Inflammatory macrophage treated with lipopolysaccharide for 1 hour (primary cell): ENCODE measurements at regions not wholly inside any gene's neighbourhood (a gene's known extent, or its start where the extent isn't known, plus 50 kb on each side); places are given as distances from the start of the nearest gene placed in this dataset.

Source experiments
- DNase-seq, 2 donors: peaks; one replicate each; pipeline ENCODE4 v3.0.0-alpha.2; 2020 to 2022

DNA sequence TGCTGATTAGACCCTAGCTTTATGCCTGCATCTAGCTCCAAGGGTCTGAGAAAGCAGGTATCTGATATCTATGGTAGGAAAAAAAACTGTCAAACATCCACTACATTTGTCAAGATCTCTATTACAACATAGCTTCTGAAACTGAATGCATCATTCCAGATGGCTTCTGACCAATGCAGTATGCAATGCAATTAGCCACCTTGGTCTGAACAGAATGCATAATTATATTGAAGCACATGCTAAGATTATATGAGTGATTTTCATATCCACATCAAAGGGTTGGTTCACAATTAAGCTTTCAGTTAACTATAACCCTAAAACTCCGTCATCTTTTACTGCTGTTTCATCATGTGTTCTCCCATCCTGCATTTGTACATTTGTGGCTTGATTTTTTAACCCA, 271.4 kb downstream of the POLR1F start:
- DNase-seq: no peak

GRCh38 chr7:19427944-19428343, 280.9 kb downstream of the POLR1F start:
- DNase-seq: no peak

DNA sequence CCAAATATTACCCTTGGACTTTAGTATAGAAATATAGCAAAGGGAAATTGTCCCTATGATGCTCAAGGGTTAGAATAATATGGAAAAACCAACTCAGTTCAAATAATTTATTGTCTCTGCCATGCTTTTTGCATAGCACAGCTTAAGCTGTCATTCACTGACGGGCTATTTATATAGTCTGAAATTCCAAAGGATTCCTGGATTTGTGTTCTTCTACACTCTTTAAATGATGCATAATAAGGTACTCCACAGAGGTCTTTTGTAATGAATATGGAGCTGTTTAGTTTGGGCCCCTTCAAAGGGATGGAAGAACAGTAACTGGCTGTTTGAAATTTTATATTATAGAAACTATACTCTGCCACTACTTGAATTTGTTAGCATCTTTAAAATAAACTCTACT, 276.6 kb upstream of the FERD3L start:
- no peak for DNase-seq

GRCh38 chr7:19417231-19417630, 272.0 kb upstream of the FERD3L start:
- DNase-seq: no peak

- DNase-seq: no peak
These were observed 269.9 kb upstream of the FERD3L start for GRCh38 chr7:19415123-19415522.

DNA sequence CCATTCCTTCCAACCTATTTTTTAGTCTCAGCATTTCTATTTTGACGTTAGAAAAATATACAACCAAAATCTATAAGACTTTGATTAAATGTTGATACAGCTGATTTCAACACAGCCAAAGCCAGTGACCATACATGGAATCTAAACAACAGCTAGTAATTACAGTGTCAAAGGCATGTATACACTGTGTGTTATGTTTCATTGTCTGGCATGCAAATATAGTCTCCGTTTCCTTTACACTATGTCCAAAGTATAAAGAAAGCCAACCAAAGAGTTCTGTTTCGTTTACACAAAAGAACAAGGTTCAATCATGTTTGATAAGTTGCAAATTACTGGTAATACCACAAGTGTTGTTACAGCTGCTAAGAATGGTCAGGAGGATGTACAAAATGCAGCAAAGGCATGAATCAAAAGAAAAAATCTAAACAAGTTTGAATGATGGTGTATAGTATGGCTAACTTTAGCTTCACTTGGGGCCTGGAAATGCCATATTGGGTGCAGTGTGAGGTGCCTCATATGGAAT, 268.3 kb upstream of the FERD3L start:
- DNase-seq: no peak

DNA sequence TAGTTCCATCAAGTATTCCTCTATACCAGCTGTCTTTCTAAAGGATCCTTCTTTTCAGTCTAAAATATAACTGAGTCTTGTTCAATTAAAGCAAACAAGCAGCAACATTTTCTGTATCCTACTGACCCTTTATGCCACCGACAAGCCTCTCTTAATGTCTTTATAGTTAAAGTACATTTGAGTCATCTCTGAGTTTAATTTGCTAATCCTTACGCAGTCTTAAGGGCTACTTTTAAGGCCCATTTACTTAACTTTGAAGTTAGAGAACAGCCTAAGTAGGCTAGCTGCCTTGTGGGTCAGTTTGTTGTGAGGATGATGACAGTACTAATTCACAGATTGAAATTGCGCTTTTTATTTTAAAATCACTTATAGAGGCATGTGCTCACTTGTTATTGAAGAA, 265.5 kb upstream of the FERD3L start:
- no peak for DNase-seq

DNA sequence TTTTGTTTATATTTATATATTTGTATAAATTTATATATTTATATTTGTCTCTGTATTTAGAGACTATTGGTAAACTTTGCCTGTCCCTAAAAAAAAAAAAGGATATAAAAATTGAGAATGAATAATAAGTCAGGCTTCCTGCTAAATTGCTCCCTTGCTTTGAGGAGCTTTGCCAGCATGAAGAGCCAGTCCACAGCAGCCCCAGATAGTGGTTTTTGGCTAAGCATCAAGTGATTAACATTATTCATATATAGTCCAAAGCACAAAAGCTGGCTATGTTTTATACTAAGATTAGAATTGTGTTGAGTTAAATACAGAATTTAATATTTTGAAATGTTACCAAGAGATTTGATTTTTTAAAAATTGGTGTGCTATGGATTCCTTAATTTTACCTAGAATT, 264.9 kb upstream of the FERD3L start:
- no peak for DNase-seq

DNA sequence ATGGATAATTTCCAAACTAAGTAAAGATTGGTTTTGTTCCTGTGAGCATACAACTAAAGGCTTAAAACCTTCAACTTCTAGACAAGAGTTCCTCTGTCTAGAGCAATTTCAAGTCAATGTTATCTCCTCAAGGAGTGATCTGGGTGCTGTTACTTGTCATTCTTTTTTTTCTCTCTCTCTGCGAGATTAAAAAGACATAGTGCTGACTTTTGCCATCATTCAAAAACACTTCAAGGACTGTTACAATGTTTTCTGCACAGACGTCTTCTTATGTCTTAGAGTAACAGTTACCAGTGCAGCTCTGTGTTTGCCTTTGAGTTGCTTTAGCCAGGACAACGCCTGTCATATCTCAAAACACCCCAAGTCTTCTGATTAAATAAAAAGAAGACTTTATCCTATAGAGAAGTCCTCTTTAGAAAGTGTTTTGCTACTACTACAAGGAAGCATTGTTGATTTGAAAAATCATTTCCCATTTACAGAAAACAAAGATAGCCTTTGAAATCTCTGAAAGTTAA, 263.5 kb upstream of the FERD3L start:
- DNase-seq: no peak

- DNase-seq: no peak
These were observed 262.0 kb upstream of the FERD3L start for GRCh38 chr7:19407270-19407669.

- peak; percentile 25 to 29 for DNase-seq
These were observed 260.3 kb upstream of the FERD3L start for GRCh38 chr7:19405541-19405940.

GRCh38 chr7:19404912-19405329, 259.7 kb upstream of the FERD3L start:
- peak; percentile 81 to 91 for DNase-seq

DNA sequence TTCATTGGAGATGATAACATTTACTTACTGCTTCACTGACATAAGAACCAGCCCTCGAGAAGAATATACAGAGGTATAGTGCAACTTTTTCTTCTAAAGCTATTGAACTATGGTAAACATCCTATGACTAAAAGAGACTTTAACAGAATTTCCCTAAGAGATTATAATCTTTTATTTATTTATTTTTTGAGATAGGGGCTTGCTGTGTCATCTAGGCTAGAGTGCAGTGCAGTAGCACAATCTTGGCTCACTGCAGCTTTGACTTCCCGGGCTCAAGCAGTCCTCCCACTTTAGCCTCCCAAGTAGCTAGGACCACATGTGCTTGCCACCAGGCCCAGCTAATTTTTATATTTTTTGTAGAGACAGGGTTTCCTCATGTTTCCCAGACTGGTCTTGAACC, 258.5 kb upstream of the FERD3L start:
- DNase-seq: no peak

GRCh38 chr7:19401461-19401860, 256.2 kb upstream of the FERD3L start:
- no peak for DNase-seq

DNA sequence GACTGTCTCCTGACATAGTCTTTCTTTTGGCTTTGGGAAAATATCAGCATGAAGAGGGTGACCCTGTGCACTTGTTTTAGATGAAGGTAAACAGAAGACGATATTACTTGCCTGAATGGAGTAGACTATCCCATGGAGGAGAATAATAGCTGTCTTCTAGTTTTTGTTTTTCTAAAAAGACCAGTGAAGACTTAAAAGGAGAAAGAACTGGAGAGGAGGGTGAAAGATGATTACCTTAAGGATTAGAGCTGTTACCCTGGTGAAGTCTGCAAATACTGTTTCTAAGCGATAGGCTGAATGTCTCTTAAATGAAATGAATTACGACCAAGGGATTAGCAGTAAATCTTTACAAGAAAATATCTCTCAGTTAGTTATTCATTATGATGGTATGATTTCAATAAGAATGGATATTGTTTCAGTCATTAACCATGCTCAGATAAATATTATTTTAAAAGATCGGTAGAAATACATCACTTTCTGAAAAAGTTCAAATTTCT, 255.6 kb upstream of the FERD3L start:
- no peak for DNase-seq

DNA sequence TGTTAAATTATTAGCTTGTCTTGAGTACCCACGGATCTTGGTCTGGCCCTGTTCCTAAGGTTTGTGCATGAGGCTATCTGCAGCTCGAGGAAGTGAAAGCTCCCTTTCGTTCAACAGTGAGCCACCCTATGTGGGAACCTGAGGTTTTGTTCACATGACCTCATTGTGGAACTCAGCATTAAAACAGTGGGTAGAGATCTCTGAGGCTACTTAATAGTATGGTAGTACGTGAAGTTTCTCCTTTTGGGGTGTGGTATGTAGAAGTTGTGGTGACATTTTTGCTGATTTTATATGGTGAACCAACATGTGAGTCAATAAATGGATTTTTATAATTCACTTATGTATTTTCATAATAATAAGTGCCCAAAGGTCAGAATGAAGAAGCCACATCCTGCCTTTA, 252.7 kb upstream of the FERD3L start:
- peak; percentile 75 to 82 for DNase-seq

GRCh38 chr7:19392246-19392645, 247.0 kb upstream of the FERD3L start:
- no peak for DNase-seq

GRCh38 chr7:19390795-19391194, 245.6 kb upstream of the FERD3L start:
- DNase-seq: no peak

GRCh38 chr7:19381321-19381720, 236.1 kb upstream of the FERD3L start:
- DNase-seq: no peak

DNA sequence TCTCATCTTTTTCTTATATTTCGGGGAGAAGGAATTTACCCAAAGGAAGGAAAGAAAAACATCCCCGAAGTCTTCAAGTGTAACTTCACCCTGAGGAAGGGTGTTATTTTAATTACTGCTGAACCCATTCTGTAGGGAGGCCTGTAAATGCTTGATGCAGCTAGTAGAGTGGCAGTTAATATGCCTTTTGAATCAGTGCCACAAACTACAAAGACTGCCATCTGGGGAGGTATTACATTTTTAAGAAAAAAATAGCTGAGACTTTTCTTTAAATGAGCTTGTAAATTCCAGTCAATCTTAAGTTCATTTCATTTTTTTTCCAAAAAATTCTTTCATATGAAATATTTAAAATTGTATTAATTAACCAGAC, 233.1 kb upstream of the FERD3L start:
- no peak for DNase-seq

DNA sequence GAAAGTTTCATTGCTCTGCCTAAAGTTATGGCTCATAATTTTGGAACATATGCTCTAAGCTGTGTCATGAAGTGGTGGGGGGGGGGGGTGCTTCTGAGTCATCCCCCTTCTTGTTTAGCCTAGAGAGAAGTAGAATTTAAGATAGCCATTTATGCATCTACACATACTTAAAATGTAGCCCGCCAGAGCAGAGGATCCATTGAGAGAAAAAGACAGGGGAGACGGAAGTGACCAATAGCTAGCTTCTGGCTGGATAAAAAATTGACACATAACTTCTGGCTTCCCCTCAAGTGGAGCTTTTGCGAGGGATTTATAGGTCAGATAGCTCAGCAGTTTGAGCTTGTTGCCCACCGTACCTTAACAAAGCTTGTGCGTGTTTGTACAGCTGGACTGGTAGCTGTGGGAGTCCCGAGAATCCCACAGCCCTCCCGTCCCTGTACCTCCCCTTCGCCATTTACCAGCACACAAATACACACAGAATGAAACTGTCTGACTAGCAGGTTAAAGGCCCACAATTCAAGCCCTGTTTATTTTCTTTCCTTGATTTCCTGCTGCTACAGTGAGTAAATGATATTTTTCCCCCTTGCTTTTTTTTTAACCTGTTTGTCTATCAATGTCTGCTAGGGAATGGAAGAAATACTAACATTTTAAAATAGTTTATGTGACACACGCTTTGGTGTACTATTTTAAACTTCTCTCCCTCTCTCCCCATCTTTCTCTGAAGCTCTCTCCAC, 232.6 kb upstream of the FERD3L start:
- no peak for DNase-seq

GRCh38 chr7:19376538-19376937, 231.3 kb upstream of the FERD3L start:
- DNase-seq: peak in 1 of 2 donors; percentile 17

- DNase-seq: peak in 1 of 2 donors; percentile 9
These were observed 230.8 kb upstream of the FERD3L start for GRCh38 chr7:19375976-19376375.

DNA sequence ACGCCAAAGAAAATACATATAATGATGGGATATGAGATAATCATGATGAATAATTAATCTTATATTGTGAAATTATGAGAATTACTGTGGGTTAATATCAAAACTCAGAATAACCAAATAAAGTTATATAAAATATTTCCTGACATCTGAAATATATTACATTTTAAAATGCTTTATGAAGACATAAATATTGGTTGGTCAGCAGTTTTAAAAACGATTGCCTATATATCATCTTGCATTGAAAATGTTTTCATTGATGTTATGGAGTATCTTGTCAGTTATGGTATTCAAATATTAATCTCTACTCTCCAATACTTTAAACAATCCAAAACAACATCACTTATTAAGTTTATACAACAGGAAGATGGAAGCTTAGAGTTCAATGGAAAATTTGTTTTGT, 228.1 kb upstream of the FERD3L start:
- no peak for DNase-seq

DNA sequence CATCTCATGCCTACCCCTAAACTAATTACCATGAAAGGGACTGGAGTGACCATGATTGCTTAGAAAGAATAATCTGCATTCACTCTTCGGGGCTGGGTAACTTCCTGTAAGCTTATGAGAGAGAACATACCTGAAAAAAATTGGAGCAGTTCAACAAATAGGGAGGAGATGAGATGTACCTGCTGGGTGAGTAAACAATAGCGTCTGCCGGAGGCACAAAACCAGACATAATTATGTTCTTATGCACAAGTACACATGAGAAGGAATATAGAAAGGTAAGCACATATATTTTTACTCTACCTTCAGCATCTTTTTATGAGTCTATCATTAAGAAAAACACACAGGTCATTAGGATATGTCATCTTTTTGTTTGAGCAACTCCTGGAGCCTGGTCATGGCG, 224.6 kb upstream of the FERD3L start:
- DNase-seq: no peak
